ENCODE measurements at regions not wholly inside any gene's neighbourhood (a gene's known extent, or its start where the extent isn't known, plus 50 kb on each side); places are given as distances from the start of the nearest gene placed in this dataset.

GRCh38 chr3:111301238-111301798 is 229.7 kb downstream of the NECTIN3 start:
- H3K27ac ChIP-seq (ENCODE audit: low read depth, low read length, poor library complexity, severe bottlenecking), result no peak overlapping the region
- H3K4me3 ChIP-seq (ENCODE audit: low read depth, low read length, poor library complexity, severe bottlenecking), result no peak overlapping the region
- H3K4me1 ChIP-seq (ENCODE audit: insufficient read depth, low read length, poor library complexity, severe bottlenecking), result no peaks in the 10 kb centered on the region
- no peaks in the 10 kb centered on the region for H3K79me2 ChIP-seq (ENCODE audit: insufficient read depth, low read depth, low read length)
- no TSS peak for BruUV-seq (replicated peaks)
- no peaks in the 10 kb centered on the region for H4K20me1 ChIP-seq (ENCODE audit: insufficient read depth, low read length)
- POLR2A ChIA-PET, result no interaction called here
- no peaks in the 10 kb centered on the region for H3K9me2 ChIP-seq (ENCODE audit: insufficient read depth, low read length)
- DNase-seq (ENCODE audit: low spot score), result no peak
- intact Hi-C loops (cut with micrococcal nuclease; ENCODE audit: unreplicated experiment), result no loop called here
- H3K36me3 ChIP-seq (ENCODE audit: insufficient read depth, low read length), result no peaks in the 10 kb centered on the region
- H3K9me3 ChIP-seq (ENCODE audit: low read length), result no peaks in the 10 kb centered on the region
- H2AFZ ChIP-seq (ENCODE audit: low read length), result no peak overlapping the region
- CTCF ChIA-PET (ENCODE audit: unreplicated experiment), result no interaction called here
- TF ChIP-seq CTCF (conservative IDR thresholded peaks at IDR 0.05; ENCODE audit: low read length), result no peak
- H3K4me2 ChIP-seq (ENCODE audit: low read length), result no peak overlapping the region

GRCh38 chr3:111302063-111302462 is 230.4 kb downstream of the NECTIN3 start:
- intact Hi-C loops (cut with micrococcal nuclease; ENCODE audit: unreplicated experiment), result no loop called here
- Histone ChIP-seq H2AFZ (ENCODE audit: low read length) (no peak overlapping the region), H3K4me1 (ENCODE audit: insufficient read depth, low read length, poor library complexity, severe bottlenecking) (no peaks in the 10 kb centered on the region), H3K9me2 (ENCODE audit: insufficient read depth, low read length) (no peaks in the 10 kb centered on the region), H3K4me2 (ENCODE audit: low read length) (no peak overlapping the region), H3K79me2 (ENCODE audit: insufficient read depth, low read depth, low read length) (no peaks in the 10 kb centered on the region), H3K27ac (ENCODE audit: low read depth, low read length, poor library complexity, severe bottlenecking) (no peak overlapping the region), H3K36me3 (ENCODE audit: insufficient read depth, low read length) (no peaks in the 10 kb centered on the region), H4K20me1 (ENCODE audit: insufficient read depth, low read length) (no peaks in the 10 kb centered on the region), H3K4me3 (ENCODE audit: low read depth, low read length, poor library complexity, severe bottlenecking) (no peak overlapping the region), H3K9me3 (ENCODE audit: low read length) (no peaks in the 10 kb centered on the region)
- POLR2A ChIA-PET, result no interaction called here
- BruUV-seq (replicated peaks), result no TSS peak
- no peak for TF ChIP-seq EZH2phosphoT487 (IDR thresholded peaks at IDR 0.05; ENCODE audit: borderline replicate concordance, low read depth, low read length)
- TF ChIP-seq CTCF (conservative IDR thresholded peaks at IDR 0.05; ENCODE audit: low read length), result no peak
- CTCF ChIA-PET (ENCODE audit: unreplicated experiment), result no interaction called here
- DNase-seq (ENCODE audit: low spot score), result no peak

GRCh38 chr3:111303760-111304159 is 232.1 kb downstream of the NECTIN3 start:
- TF ChIP-seq EZH2phosphoT487 (IDR thresholded peaks at IDR 0.05; ENCODE audit: borderline replicate concordance, low read depth, low read length) (no peak), CTCF (conservative IDR thresholded peaks at IDR 0.05; ENCODE audit: low read length) (no peak)
- ChIA-PET POLR2A (interaction anchor here (0.6 kb wide), 1 partner anchor 730 kb away, joined by 7 read pairs; no protein-coding TSS in a partner anchor), CTCF (ENCODE audit: unreplicated experiment) (no interaction called here)
- no peak overlapping the region for H3K4me3 ChIP-seq (ENCODE audit: low read depth, low read length, poor library complexity, severe bottlenecking)
- no peaks in the 10 kb centered on the region for H3K4me1 ChIP-seq (ENCODE audit: insufficient read depth, low read length, poor library complexity, severe bottlenecking)
- H3K9me3 ChIP-seq (ENCODE audit: low read length), result no peaks in the 10 kb centered on the region
- H3K79me2 ChIP-seq (ENCODE audit: insufficient read depth, low read depth, low read length), result no peaks in the 10 kb centered on the region
- H4K20me1 ChIP-seq (ENCODE audit: insufficient read depth, low read length), result no peaks in the 10 kb centered on the region
- H3K9me2 ChIP-seq (ENCODE audit: insufficient read depth, low read length), result no peaks in the 10 kb centered on the region
- BruUV-seq (replicated peaks), result no TSS peak
- no peaks in the 10 kb centered on the region for H3K36me3 ChIP-seq (ENCODE audit: insufficient read depth, low read length)
- no peak for DNase-seq (ENCODE audit: low spot score)
- H2AFZ ChIP-seq (ENCODE audit: low read length), result no peak overlapping the region
- no peak overlapping the region for H3K27ac ChIP-seq (ENCODE audit: low read depth, low read length, poor library complexity, severe bottlenecking)
- intact Hi-C loops (cut with micrococcal nuclease; ENCODE audit: unreplicated experiment), result no loop called here
- no peak overlapping the region for H3K4me2 ChIP-seq (ENCODE audit: low read length)
